ENCODE measurements at regions not wholly inside any gene's neighbourhood (a gene's known extent, or its start where the extent isn't known, plus 50 kb on each side); places are given as distances from the start of the nearest gene placed in this dataset.

DNA sequence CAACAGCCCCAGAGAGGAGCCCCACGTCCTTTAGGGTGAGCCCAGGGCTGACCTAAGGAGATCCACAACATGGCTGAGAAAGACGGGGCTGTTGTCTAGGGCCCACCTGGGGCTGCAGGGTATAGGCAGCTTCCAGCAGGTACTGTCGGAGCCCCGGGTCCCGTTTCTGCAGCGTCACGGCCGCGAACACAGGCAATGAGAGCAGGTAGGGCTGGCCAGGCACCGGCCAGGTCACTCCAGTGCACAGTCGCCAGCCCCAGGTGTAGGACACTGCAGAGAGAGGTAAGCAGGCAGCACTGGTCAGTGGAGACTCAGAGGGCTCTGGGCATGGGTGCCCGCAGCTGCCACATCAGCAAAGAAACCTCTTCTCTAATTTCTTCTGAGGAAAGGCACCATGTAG, 115.2 kb downstream of the LITAF start:
- Histone ChIP-seq H3K9me3 (no peaks in the 10 kb centered on the region), H3K36me3 (no peaks in the 10 kb centered on the region), H3K27me3 (no peaks in the 10 kb centered on the region), H3K27ac (no peak overlapping the region), H3K4me3 (no peak overlapping the region), H3K4me1 (no peaks in the 10 kb centered on the region)
- no peak for DNase-seq (ENCODE audit: low spot score in 2 of 2)
- TF ChIP-seq, protein P1, sequence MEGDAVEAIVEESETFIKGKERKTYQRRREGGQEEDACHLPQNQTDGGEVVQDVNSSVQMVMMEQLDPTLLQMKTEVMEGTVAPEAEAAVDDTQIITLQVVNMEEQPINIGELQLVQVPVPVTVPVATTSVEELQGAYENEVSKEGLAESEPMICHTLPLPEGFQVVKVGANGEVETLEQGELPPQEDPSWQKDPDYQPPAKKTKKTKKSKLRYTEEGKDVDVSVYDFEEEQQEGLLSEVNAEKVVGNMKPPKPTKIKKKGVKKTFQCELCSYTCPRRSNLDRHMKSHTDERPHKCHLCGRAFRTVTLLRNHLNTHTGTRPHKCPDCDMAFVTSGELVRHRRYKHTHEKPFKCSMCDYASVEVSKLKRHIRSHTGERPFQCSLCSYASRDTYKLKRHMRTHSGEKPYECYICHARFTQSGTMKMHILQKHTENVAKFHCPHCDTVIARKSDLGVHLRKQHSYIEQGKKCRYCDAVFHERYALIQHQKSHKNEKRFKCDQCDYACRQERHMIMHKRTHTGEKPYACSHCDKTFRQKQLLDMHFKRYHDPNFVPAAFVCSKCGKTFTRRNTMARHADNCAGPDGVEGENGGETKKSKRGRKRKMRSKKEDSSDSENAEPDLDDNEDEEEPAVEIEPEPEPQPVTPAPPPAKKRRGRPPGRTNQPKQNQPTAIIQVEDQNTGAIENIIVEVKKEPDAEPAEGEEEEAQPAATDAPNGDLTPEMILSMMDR (IDR thresholded peaks at IDR 0.05): no peak
- no peak for TF ChIP-seq POLR2AphosphoS5 (IDR thresholded peaks at IDR 0.05)
- no peak for TF ChIP-seq POLR2A (IDR thresholded peaks at IDR 0.05)
- intact Hi-C loops (cut with DNase I; ENCODE audit: low total_unique reads): no loop called here

DNA sequence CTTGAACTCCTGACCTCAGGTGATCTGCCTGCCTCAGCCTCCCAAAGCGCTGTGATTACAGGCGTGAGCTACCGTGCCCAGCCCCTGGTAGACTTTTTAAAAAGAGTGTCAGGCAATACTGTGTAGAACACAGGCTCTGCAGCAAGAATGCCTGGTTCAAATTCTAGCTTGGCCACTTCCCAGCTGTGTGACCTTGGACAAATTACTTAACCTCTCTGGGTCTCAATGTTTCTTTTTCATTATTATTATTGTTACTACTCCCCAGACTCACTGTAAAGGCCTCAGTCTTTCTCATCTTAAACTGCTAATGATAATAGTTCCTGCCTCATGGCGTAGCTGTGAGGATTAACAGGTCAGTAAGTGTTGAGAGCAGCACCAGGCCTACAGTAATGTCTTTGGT, 114.3 kb downstream of the LITAF start:
- DNase-seq (ENCODE audit: low spot score in 2 of 2): no peak
- Histone ChIP-seq H3K27ac (no peak overlapping the region), H3K4me3 (no peak overlapping the region), H3K27me3 (no peaks in the 10 kb centered on the region), H3K9me3 (no peaks in the 10 kb centered on the region), H3K4me1 (no peaks in the 10 kb centered on the region), H3K36me3 (no peaks in the 10 kb centered on the region)
- intact Hi-C loops (cut with DNase I; ENCODE audit: low total_unique reads): no loop called here
- TF ChIP-seq POLR2AphosphoS5 (IDR thresholded peaks at IDR 0.05) (no peak), POLR2A (IDR thresholded peaks at IDR 0.05) (no peak)
- TF ChIP-seq, protein P1 (IDR thresholded peaks at IDR 0.05): no peak

DNA sequence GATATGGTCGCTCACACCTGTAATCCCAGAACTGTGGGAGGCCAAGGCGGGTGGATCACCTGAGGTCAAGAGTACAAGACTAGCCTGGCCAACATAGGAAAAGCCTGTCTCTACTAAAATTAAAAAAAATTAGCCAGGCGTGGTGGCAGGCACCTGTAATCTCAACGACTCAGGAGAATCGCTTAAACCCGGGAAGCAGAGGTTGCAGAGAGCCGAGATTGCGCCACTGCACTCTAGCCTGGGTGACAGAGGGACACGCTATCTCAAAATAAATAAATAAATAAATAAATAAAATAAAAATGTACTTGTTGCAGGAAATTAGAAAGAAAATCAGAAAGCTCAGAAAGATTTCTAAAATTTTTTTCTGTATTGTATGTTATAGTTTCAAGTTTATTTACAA, 113.9 kb downstream of the LITAF start:
- Histone ChIP-seq H3K36me3 (no peaks in the 10 kb centered on the region), H3K4me3 (no peak overlapping the region), H3K4me1 (no peaks in the 10 kb centered on the region), H3K27ac (no peak overlapping the region), H3K27me3 (no peaks in the 10 kb centered on the region), H3K9me3 (no peaks in the 10 kb centered on the region)
- intact Hi-C loops (cut with DNase I; ENCODE audit: low total_unique reads): no loop called here
- DNase-seq (ENCODE audit: low spot score in 2 of 2): no peak
- no peak for TF ChIP-seq POLR2AphosphoS5 (IDR thresholded peaks at IDR 0.05)
- TF ChIP-seq, protein P1 (IDR thresholded peaks at IDR 0.05): no peak
- no peak for TF ChIP-seq POLR2A (IDR thresholded peaks at IDR 0.05)

DNA sequence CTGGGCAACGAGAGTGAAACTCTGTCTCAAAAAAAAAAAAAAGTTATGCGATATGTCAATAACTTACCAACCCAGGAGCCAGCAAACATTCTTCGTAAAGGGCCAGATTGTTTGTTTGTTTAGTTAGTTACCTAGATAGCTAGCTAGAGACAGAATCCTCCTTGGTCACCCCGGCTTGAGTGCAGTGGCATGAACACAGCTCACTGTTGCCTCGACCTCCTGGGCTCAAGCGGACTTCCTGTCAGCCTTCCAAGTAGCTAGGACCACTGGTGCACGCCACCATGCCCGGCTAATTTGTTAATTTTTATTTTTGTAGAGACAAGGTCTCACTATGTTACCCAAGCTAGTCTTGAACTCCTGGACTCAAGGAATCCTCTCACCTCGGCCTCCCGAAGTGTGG, 113.0 kb downstream of the LITAF start:
- no peaks in the 10 kb centered on the region for H3K9me3 ChIP-seq
- H3K36me3 ChIP-seq: no peaks in the 10 kb centered on the region
- TF ChIP-seq POLR2A (IDR thresholded peaks at IDR 0.05): no peak
- TF ChIP-seq, protein P1 (IDR thresholded peaks at IDR 0.05): no peak
- TF ChIP-seq POLR2AphosphoS5 (IDR thresholded peaks at IDR 0.05): no peak
- no peak overlapping the region for H3K4me3 ChIP-seq
- intact Hi-C loops (cut with DNase I; ENCODE audit: low total_unique reads): no loop called here
- H3K27ac ChIP-seq: no peak overlapping the region
- no peaks in the 10 kb centered on the region for H3K27me3 ChIP-seq
- no peaks in the 10 kb centered on the region for H3K4me1 ChIP-seq
- no peak for DNase-seq (ENCODE audit: low spot score in 2 of 2)

DNA sequence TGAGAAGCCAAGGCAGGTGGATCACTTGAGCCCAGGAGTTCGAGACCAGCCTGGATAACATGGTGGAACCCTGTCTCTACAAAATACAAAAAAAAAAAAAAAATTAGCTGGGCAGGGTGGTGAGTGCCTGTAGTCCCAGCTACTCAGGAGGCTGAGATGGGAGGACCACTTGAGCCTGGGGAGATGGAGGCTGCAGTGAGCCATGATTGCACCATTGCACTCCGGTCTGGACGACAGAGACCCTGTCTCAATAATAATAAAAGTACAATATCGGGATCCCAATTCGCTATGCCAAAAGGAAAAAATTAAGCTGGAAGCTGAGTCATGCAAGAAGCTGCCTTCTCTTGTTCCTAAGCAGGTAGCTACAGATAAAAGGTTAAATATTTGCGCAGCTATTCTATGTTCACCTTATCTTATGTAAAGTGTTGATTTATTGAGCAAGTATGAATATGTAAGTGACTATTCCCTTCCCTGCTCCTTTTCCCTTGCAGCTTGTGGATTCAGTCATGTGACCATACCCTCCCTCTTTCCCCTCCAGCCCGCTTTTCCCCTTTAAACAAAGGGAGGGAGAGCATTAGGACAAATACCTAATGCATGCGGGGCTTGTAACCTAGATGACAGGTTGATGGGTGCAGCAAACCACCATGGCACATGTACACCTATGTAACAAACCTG, 112.0 kb downstream of the LITAF start:
- no peaks in the 10 kb centered on the region for H3K4me1 ChIP-seq
- no peak overlapping the region for H3K4me3 ChIP-seq
- H3K9me3 ChIP-seq: no peaks in the 10 kb centered on the region
- TF ChIP-seq, protein P1 (IDR thresholded peaks at IDR 0.05): no peak
- no peak for TF ChIP-seq POLR2AphosphoS5 (IDR thresholded peaks at IDR 0.05)
- TF ChIP-seq POLR2A (IDR thresholded peaks at IDR 0.05): no peak
- no peak for DNase-seq (ENCODE audit: low spot score in 2 of 2)
- H3K27ac ChIP-seq: no peak overlapping the region
- intact Hi-C loops (cut with DNase I; ENCODE audit: low total_unique reads): no loop called here
- no peaks in the 10 kb centered on the region for H3K36me3 ChIP-seq
- H3K27me3 ChIP-seq: no peaks in the 10 kb centered on the region

Data from breast epithelium (tissue), 4 donors.